Kidney epithelial cell (primary cell): ENCODE measurements at regions not wholly inside any gene's neighbourhood (a gene's known extent, or its start where the extent isn't known, plus 50 kb on each side); places are given as distances from the start of the nearest gene placed in this dataset.

Experiments used
- DNase-seq: peaks from one replicate; pipeline ENCODE4 v3.0.0-alpha.2; 2010; ENCODE audit warnings: low read depth
- H3K27me3 ChIP-seq: 2 replicates; pipeline ENCODE4 v1.6.0; 2011; ENCODE audit warnings: low read length; ENCODE audit not compliant: control insufficient read depth, insufficient read depth
- H3K36me3 ChIP-seq: 2 replicates; pipeline ENCODE4 v1.5.1; 2011; ENCODE audit warnings: low read length; ENCODE audit not compliant: control insufficient read depth, insufficient read depth
- H3K4me3 ChIP-seq: 2 replicates; pipeline ENCODE4 v1.5.1; 2011; ENCODE audit warnings: low read depth, mild to moderate bottlenecking, control low read depth, low read length
- TF ChIP-seq, protein P1 (sequence below): IDR thresholded peaks from 2 replicates; pipeline ENCODE4 v1.5.1; 2011; ENCODE audit warnings: mild to moderate bottlenecking, moderate library complexity, low read length, control low read depth, inconsistent platforms; ENCODE audit not compliant: insufficient read depth, poor library complexity, severe bottlenecking

DNA sequence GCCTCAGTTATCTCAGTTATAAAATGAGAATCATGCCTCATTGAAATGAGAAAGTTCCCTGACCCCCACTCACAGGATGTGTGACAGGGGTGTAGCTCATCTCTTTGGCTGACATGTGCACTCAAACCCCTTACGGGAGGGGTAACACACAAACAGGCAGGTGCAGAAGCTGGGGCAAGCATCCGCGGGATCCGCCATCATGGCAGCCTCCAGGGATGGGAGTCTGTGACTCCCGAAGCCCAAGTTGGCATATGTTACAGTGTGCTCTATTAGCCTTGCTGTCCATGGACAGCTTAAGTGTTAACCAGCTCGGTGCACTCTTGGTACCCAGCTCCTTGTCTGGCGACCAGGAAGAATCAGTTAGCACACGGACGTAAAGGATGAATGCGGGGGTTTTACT is 822.7 kb upstream of the SEMA6D start:
- no peak for DNase-seq
- H3K27me3 ChIP-seq, result no peaks in the 10 kb centered on the region
- no peak overlapping the region for H3K4me3 ChIP-seq
- TF ChIP-seq, protein P1, sequence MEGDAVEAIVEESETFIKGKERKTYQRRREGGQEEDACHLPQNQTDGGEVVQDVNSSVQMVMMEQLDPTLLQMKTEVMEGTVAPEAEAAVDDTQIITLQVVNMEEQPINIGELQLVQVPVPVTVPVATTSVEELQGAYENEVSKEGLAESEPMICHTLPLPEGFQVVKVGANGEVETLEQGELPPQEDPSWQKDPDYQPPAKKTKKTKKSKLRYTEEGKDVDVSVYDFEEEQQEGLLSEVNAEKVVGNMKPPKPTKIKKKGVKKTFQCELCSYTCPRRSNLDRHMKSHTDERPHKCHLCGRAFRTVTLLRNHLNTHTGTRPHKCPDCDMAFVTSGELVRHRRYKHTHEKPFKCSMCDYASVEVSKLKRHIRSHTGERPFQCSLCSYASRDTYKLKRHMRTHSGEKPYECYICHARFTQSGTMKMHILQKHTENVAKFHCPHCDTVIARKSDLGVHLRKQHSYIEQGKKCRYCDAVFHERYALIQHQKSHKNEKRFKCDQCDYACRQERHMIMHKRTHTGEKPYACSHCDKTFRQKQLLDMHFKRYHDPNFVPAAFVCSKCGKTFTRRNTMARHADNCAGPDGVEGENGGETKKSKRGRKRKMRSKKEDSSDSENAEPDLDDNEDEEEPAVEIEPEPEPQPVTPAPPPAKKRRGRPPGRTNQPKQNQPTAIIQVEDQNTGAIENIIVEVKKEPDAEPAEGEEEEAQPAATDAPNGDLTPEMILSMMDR, result no peak
- no peaks in the 10 kb centered on the region for H3K36me3 ChIP-seq

DNA sequence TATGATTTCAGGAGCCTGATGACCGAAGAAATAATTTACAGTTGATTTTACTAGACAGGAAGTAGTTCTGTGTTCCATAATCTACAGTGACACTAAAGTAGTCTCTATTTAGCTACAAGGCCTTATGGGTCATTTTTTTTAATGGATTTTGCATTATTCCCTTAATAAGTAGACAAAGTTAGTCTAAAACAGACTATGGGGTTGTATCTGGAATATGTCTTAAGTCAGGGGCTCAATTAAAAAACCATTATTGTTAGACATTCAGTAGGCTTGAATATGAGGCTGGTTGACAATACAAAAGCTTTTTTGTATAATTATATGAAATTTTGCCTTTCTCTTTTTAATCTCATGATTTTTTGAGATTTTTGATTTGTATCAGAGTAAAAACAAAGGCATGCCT is 820.0 kb upstream of the SEMA6D start:
- TF ChIP-seq, protein P1, result no peak
- no peak overlapping the region for H3K4me3 ChIP-seq
- DNase-seq, result no peak
- no peaks in the 10 kb centered on the region for H3K36me3 ChIP-seq
- no peaks in the 10 kb centered on the region for H3K27me3 ChIP-seq

DNA sequence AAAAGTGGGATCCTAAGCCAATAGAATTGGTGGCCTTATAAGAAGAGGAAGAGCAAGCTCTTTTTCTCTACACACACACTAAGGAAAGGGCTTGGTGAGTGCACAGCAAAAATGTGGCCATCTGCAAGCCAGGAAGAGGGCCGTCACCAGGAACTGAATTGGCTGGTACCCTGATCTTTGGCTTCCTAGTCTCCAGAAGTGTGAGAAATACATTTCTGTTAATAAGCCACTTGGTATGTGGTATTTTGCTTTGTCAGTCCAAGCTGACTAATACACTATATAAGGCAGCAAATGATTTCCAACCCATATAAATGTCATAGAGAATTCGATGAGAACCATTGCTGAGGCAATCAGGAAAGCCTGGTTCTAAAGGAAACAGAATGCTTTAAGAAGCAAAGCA is 816.3 kb upstream of the SEMA6D start:
- TF ChIP-seq, protein P1, result no peak
- Histone ChIP-seq H3K36me3 (no peaks in the 10 kb centered on the region), H3K4me3 (no peak overlapping the region), H3K27me3 (no peaks in the 10 kb centered on the region)
- DNase-seq, result no peak

DNA sequence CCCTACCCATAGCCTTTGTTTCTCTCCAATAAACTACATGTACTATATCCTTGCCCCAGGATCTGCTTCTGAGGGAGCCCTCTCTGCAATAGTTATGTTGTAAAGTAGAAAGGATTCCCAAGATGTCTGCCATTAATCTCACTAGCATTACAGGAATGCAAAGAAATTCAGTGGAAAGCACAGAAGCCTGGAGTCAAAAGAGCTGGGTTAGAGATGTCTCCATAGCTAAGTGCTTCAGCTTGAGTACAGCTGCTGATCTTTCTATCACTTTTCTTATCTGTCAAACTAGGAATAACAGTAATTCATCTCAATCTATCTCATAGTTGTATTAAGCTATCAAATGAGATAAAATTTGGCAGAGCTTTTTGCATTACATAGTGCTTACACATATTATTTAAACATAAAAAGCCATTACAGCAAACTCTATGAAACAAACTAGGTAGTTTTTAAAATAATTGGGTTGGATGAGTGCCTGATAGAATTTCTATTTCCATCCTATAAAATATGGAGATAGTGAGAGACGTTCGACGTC is 799.5 kb upstream of the SEMA6D start:
- DNase-seq, result no peak
- H3K4me3 ChIP-seq, result no peak overlapping the region
- no peaks in the 10 kb centered on the region for H3K36me3 ChIP-seq
- H3K27me3 ChIP-seq, result no peaks in the 10 kb centered on the region
- TF ChIP-seq, protein P1, result no peak

DNA sequence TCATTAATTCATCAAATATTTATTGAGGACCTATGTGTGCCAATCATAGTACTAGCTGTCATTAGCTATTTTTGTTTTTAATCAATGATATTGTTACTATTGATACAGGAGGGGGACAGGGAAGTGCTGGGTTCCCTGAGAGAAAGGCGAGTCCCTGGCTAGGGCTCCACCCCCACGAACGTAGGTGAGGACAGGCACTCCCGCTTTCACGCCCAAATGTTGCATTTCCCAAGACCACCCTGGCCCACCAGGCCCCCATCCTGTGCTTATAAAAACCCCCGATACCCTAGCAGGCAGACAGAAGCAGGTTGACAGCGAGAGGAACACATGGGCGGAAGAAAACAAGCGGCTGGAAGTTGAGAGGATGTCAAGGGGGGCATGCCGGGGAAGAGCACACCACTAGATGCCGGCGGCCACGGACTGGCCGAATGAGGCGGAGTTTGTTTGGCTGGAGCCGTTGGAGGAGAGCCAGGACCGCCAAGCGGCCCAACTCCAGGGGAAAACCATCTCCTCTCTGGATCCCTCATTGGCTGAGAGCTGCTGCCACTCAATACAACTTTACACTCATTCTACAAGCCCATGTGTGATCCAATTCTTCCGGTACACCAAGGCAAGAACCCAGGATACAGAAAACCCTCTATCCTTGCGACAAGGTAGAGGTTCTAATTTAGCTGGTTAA is 798.7 kb upstream of the SEMA6D start:
- TF ChIP-seq, protein P1, result no peak
- Histone ChIP-seq H3K27me3 (no peaks in the 10 kb centered on the region), H3K36me3 (no peaks in the 10 kb centered on the region), H3K4me3 (no peak overlapping the region)
- no peak for DNase-seq

DNA sequence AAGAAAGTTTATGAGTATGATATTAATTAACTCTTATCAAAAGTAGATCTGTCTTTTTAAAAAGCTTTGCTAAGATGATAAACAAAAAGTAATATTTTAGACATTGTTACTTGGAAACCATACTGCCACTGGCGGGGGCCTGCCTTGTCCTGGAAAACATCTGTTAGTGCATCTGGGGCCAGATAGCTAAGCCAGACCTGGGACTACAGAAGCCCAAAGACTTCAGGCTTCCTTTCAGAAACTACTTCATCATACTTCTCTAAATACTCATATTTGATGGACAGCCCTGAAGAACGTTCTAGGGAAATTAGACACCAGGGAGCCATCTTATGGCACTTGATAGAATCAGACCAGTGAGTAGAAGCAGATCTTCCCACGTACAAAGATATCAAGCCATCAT is 795.4 kb upstream of the SEMA6D start:
- TF ChIP-seq, protein P1, result no peak
- Histone ChIP-seq H3K4me3 (no peak overlapping the region), H3K36me3 (no peaks in the 10 kb centered on the region), H3K27me3 (no peaks in the 10 kb centered on the region)
- no peak for DNase-seq
